NT2/D1 (cell line): ENCODE measurements at regions not wholly inside any gene's neighbourhood (a gene's known extent, or its start where the extent isn't known, plus 50 kb on each side); places are given as distances from the start of the nearest gene placed in this dataset.
A peak's percentile ranks its signal among the peaks of the same experiment; 100 is the strongest.

Experiments
- DNase-seq: peaks from one replicate; pipeline ENCODE4 v3.0.0-alpha.2; 2011; ENCODE audit warnings: low read depth, low spot score
- H3K27me3 ChIP-seq: 2 replicates; pipeline ENCODE4 v1.6.0; 2011; ENCODE audit warnings: mild to moderate bottlenecking; ENCODE audit not compliant: insufficient read length, insufficient read depth
- H3K36me3 ChIP-seq: 2 replicates; pipeline ENCODE4 v1.6.1; 2011; ENCODE audit warnings: mild to moderate bottlenecking, low read length, mixed read lengths; ENCODE audit not compliant: insufficient read depth, insufficient read length
- H3K4me1 ChIP-seq: 2 replicates; pipeline ENCODE4 v1.5.1; 2011; ENCODE audit not compliant: insufficient read depth, insufficient read length
- H3K4me3 ChIP-seq: 2 replicates; pipeline ENCODE4 v1.5.1; 2011; ENCODE audit warnings: low read depth; ENCODE audit not compliant: insufficient read length
- H3K9ac ChIP-seq: 2 replicates; pipeline ENCODE4 v1.6.0; 2011; ENCODE audit warnings: low read depth; ENCODE audit not compliant: insufficient read length
- H3K9me3 ChIP-seq: 2 replicates; pipeline ENCODE4 v1.5.1; 2011; ENCODE audit warnings: mild to moderate bottlenecking, low read length; ENCODE audit not compliant: insufficient read depth
- SUZ12 ChIP-seq: IDR thresholded peaks from 2 replicates; pipeline ENCODE4 v1.6.1; 2011; ENCODE audit not compliant: insufficient read length, insufficient read depth; ENCODE audit errors: extremely low read depth
- YY1 ChIP-seq: IDR thresholded peaks from 2 replicates; pipeline ENCODE4 v1.6.1; 2011; ENCODE audit not compliant: insufficient read length, insufficient read depth
- ZNF274 ChIP-seq: IDR thresholded peaks from 2 replicates; pipeline ENCODE4 v1.6.1; 2011; ENCODE audit warnings: mild to moderate bottlenecking, low read depth, low read length

DNA sequence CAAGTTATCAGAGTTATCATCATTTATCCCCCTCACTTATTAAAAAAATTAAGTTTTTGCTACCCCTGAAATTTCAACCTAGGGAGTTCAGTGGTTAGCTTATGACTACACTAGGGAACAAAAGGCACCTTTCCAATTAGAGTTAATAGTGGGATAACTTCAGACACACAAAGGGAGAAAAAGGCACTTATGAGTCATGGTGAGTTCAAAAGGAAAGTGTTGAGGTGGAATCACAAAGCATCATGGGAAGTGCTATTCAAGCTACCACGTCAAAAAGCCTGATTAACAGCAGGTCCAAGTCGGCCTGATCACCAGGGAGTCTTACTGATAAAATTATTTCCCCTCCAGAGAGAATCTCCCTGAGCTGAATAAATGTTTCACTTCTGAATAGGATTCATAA is 165.7 kb downstream of the C7orf25 start:
- no peaks in the 10 kb centered on the region for H3K36me3 ChIP-seq
- H3K9ac ChIP-seq: no peak overlapping the region
- no peak overlapping the region for H3K4me3 ChIP-seq
- H3K27me3 ChIP-seq: no peaks in the 10 kb centered on the region
- no peak for DNase-seq
- no peaks in the 10 kb centered on the region for H3K4me1 ChIP-seq
- H3K9me3 ChIP-seq: no peaks in the 10 kb centered on the region
- TF ChIP-seq ZNF274 (no peak), YY1 (no peak), SUZ12 (no peak)

DNA sequence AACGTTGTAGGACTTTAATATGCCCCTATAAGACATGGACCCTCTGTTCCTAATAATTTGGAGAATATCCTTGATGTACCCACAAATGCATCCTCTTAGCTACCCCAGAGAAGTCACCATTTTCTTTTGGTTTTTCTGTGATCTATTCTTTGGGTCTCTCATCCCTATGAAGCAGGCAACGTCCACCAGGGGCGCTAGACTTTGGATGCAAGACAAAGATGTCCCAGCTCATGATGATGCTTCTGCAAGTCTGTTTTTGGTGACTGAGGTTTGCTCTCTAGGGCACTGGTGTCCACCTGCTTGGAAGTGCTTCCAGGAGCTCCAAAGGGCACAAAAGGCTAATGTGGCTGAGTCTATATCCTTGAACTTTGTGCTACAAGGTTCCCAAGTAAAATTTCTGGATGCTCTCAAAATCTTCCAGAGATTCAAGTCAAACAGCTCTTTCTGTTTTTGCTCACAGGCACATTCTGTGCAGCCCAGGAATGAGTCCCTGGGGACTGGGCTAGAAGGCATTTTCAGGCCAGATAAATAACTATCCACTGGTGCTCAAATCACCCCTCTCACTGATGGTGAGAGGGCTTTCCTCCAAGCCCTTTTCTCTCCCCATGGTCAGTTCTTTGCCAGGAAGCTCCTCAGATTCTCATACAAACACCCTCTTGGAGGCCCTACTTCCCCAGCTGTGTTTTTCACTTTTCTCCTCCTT is 166.4 kb downstream of the C7orf25 start:
- TF ChIP-seq ZNF274 (no peak), YY1 (no peak), SUZ12 (no peak)
- no peaks in the 10 kb centered on the region for H3K4me1 ChIP-seq
- H3K9ac ChIP-seq: no peak overlapping the region
- H3K9me3 ChIP-seq: no peaks in the 10 kb centered on the region
- DNase-seq: peak; percentile 69
- H3K27me3 ChIP-seq: no peaks in the 10 kb centered on the region
- H3K4me3 ChIP-seq: no peak overlapping the region
- no peaks in the 10 kb centered on the region for H3K36me3 ChIP-seq

DNA sequence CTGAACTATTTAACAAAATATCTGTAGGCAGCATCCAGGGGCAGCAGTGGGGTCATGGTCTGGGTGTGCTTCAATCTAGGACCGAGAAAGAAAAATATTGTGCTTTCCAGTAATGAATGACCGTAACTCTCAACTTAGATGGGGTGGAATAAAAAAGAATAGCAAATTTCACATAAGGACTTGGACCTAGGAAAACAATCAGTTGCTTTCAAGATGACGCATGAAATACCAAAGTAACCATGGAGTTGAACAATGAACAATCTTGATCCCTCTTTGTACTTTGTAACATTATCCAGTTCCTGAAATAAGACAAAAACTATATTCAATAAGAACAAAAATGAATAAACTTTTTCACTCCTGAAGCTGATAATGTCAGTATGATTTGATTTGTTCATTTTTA is 167.1 kb downstream of the C7orf25 start:
- H3K9ac ChIP-seq: no peak overlapping the region
- H3K9me3 ChIP-seq: no peaks in the 10 kb centered on the region
- no peak for TF ChIP-seq YY1
- TF ChIP-seq ZNF274: no peak
- TF ChIP-seq SUZ12: no peak
- no peak overlapping the region for H3K4me3 ChIP-seq
- no peaks in the 10 kb centered on the region for H3K27me3 ChIP-seq
- H3K4me1 ChIP-seq: no peaks in the 10 kb centered on the region
- no peak for DNase-seq
- no peaks in the 10 kb centered on the region for H3K36me3 ChIP-seq

DNA sequence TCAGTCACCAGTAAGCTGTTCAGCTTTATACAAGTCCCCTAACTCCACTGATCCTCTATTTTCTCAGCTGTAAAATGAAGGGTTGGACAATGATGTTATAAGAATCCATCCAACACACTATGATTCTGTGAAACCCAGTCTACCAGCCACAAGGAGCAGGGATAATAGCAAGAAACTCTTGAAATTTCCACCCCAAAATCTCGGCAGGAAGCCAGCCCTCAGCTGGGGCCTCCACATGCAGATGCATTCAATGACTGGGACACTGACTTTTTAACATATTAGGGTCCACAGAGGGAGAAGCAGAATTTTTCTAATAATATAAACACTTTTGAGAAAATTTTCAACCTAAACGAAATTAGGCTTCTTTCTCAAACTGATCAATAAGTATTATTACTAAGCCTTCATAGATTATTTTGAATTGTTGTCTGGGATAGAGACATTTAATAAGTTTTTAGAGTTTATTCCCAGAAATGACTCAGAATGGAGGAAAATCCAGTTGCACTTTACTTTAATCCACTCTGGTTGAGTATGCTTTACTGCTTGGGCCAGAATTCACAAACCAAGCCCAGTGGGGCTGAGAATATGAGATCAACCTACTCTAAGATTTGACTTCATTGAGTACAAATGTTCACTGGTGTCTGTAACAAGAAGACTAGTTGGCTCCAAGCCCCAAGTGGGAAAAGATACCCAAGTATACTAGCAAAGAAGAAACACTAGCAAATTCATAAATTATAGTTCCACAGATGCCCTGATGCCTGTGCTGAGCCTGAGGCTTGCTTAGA is 168.6 kb downstream of the C7orf25 start:
- Histone ChIP-seq H3K36me3 (no peaks in the 10 kb centered on the region), H3K4me1 (no peaks in the 10 kb centered on the region), H3K4me3 (no peak overlapping the region), H3K9ac (no peak overlapping the region), H3K27me3 (no peaks in the 10 kb centered on the region), H3K9me3 (no peaks in the 10 kb centered on the region)
- TF ChIP-seq YY1 (no peak), ZNF274 (no peak), SUZ12 (no peak)
- DNase-seq: no peak

DNA sequence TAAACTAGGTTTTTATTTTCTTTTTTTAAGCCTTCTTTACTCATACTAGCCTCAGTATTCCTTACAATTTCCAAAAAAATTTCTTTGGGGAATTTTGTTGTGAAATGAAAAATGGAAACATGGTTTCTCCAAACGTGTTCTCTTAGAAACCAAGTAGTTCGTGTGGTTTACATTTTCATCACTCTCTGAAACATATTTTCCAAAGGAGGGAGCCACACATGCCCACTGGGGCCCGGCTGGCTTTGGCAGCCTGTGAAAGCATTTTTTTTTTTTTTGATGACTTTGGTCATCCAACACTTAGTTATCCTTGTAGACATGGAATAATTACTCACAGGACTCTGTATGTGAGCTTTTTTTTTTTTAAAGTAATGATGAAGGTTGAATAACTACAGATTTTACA is 169.6 kb downstream of the C7orf25 start:
- Histone ChIP-seq H3K27me3 (no peaks in the 10 kb centered on the region), H3K36me3 (no peaks in the 10 kb centered on the region), H3K9me3 (no peaks in the 10 kb centered on the region), H3K9ac (no peak overlapping the region), H3K4me1 (no peaks in the 10 kb centered on the region), H3K4me3 (no peak overlapping the region)
- no peak for TF ChIP-seq SUZ12
- TF ChIP-seq ZNF274: no peak
- TF ChIP-seq YY1: no peak
- DNase-seq: no peak

DNA sequence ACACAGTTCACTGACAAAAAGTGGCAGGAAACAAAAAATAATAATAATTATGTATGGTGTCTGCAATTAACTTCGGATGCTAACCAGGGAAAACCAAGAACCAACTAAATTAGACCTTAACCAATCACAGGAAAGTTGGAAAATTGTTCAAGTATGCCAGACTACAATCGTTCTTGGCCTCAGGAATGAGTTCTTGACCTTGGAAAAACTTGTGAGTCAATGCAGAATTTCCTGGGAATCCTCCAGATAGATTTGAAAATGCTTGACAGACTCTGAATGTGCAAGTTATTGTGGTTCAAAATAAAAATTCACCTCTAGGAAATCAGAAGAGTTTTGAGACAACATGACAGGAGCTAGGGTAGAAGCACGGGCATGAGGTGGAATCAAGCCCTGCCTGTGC is 171.5 kb downstream of the C7orf25 start:
- no peaks in the 10 kb centered on the region for H3K36me3 ChIP-seq
- TF ChIP-seq YY1 (no peak), ZNF274 (no peak)
- DNase-seq: no peak
- no peaks in the 10 kb centered on the region for H3K27me3 ChIP-seq
- no peak overlapping the region for H3K4me3 ChIP-seq
- H3K9ac ChIP-seq: no peak overlapping the region
- H3K9me3 ChIP-seq: no peaks in the 10 kb centered on the region
- H3K4me1 ChIP-seq: no peaks in the 10 kb centered on the region

DNA sequence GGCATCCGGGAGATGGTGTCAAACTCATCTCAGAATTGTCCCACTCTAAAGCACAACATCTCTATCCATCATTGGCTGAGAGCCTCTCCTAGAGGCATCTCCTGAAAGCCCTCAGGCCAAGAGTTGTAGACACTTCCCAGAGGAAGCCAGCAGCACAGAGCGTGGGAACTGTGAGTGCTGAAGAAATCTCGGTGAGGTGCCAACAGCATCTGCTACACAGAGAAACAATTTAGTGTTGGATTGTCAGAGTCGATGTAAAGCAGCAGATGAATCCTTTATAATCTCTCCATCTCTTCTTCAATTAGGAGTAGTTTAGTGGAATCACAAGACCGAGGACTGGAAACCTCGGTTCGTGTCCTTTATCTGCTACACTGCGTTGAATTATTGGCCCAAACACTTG is 172.2 kb downstream of the C7orf25 start:
- no peak overlapping the region for H3K4me3 ChIP-seq
- DNase-seq: no peak
- H3K27me3 ChIP-seq: no peaks in the 10 kb centered on the region
- TF ChIP-seq SUZ12 (no peak), YY1 (no peak), ZNF274 (no peak)
- H3K9me3 ChIP-seq: no peaks in the 10 kb centered on the region
- H3K36me3 ChIP-seq: no peaks in the 10 kb centered on the region
- H3K9ac ChIP-seq: no peak overlapping the region
- H3K4me1 ChIP-seq: no peaks in the 10 kb centered on the region
